NCI-H128 (cell line): ENCODE measurements at regions not wholly inside any gene's neighbourhood (a gene's known extent, or its start where the extent isn't known, plus 50 kb on each side); places are given as distances from the start of the nearest gene placed in this dataset.
"Not testable (repeated sequence)": the region's sequence is repeated elsewhere in the genome, so short reads cannot be mapped to it uniquely, and the experiment has no call there.

ENCODE experiments used
- DNase-seq: peaks from one replicate; lab custom pipeline; 2025; ENCODE audit not compliant: unreplicated experiment; lab: John Stamatoyannopoulos, UW

DNA sequence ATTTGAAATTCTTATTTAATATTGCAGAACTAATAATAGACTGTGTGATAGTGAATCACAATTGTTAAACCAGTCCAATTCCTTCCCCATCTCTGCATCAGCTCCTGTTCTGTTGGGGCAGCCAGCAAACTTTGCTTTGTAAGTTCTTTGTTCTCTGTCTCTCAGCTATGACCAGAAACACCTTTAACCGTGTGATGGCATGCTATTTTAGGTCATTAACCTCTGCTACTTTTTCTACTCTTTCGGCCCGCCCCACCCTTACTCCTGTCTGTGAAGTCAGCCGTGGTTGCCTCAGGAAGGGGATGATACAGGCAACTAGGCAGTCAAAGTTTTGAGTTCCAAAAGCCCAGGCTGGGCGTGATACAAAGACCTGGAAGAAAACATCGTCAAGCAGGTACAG is 51.3 kb upstream of the EGFL6 start:
- DNase-seq: no peak

DNA sequence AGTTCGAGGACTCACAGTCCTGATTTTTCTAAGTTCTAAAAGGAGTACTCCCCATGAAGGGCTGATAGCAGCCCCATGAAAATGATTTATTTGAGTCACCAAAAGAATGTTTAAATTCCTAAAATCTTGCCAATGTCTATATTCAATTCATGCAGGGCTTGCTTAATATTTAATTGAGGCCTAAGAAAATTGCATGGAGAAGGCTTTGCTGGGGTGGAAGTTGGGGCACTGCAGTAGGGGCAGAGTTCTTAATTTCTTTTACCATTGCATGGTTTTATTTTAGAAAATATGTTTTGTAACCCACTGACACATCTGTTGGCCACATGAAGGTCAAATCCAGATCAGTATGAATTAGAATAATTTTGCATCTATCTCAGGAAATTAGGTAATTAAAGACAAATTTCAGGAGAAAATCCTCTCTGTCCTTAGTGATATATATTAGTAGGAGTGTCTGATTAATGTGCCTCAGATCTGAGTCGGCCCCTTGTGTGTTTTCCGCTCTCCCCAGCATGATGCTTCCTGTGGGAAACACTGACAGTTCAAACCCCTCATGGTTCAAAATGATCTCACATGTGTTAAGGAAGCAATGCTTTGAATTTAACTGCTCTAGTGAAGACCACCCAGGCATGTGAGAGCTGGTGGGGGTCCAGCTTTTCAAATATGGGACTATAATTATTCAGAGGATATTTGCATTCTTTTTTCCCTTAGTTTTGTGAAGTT is 54.0 kb upstream of the EGFL6 start:
- no peak for DNase-seq

DNA sequence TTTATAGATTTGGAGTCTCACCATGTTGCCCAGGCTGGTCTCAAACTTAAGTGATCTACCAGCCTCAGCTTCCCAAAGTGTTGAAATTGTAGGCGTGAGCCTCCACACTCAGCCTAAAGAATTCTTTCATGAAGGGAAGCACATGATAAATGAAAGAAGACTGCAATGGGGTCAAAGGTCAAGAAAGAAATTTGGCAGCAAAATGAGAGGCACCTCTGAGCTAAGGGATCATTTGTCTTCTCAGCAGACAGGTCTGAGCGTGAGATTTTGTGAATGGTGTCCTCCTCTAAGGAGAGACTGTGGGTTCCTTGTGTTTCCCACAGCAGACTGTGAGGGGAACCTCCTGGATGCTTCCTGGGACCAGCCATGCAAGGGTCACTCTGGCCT is 57.5 kb upstream of the EGFL6 start:
- DNase-seq: no peak

DNA sequence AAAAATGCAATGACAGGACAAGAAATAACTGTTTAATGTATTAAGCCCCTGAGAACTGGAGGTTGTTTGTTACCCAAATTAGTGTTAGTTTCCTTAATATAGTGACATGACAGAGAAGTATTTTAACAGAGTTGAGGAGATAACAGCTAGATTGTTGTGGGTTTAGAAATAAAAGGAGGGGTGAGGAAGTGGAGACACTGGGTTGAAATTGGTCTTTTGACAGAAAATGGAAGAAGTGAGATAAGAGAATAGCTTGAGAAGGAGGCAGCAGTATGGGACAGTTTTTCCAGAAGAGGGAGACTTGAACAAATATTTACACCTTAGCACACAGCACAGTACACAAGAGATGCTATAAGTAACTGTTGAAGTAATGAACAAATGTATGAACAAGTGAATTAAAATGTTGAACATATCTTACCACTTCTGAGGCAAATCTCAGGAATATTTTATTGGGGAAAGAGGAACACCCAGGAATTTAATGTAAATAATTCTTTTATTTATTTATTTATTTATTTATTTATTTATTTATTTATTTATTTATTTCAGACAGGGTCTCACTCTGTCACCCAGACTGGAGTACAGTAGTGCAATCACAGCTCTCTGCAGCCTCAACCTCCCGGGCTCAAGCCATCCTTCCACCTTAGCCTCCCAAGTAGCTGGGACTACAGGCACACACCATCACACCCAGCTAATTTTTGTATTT is 58.0 kb upstream of the EGFL6 start:
- DNase-seq: no peak

DNA sequence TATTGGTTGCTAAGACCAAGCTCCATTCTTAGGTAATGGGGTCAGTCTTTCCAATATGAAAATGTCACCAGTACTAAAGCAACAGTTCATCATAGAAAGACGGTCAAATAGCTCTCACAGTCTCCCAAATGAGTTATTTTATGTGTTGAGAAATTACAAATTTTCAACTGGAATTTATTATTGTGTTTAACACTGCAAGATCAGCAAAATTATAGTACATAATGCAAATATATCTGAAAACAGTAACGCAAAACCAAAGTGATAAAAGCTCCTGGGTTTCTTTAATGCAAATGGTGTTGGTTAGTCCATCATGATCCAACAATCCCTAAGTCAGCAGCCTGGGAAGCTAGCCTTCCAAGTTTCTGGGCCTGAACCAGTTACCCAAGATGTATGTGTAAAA is 61.5 kb upstream of the EGFL6 start:
- DNase-seq: no peak

DNA sequence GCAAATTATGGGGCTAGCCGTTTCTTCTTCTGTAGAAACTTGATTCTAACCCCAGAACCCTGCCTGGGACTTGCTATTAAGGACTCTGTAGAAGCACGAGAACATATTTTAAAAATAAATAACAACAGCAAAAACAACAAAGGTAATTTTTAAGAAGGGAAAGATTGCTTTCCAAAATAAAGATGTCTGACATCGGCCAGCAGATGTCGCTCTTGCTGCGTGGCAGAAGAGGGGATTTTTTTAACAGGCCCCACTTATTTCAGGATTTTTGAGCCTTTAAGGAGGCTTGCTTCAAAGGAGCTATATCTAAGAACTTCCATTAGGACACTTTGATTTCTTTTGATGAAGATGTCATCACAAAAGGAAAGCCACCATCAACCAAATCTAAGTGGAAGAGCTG is 62.8 kb upstream of the EGFL6 start:
- peak; percentile 19 for DNase-seq

DNA sequence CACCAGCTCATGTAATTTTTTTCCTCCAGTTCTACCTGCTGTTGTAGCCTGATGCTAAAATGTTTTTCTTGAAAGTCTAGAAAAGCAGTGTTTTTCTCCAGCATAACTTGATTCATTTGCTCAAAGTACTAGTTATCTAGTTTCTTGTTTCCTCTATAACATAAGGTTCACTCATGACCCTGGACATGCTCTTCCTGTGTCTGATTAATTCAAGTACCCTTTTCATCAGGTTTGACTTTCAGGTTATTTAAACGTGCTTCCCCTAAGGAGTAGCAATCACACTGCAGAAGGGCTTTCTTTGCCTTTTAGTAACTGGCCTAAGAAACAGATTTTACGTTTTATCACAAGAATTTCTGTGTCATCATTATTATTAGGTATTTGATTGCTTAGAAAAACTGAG is 66.8 kb upstream of the EGFL6 start:
- DNase-seq: no peak

DNA sequence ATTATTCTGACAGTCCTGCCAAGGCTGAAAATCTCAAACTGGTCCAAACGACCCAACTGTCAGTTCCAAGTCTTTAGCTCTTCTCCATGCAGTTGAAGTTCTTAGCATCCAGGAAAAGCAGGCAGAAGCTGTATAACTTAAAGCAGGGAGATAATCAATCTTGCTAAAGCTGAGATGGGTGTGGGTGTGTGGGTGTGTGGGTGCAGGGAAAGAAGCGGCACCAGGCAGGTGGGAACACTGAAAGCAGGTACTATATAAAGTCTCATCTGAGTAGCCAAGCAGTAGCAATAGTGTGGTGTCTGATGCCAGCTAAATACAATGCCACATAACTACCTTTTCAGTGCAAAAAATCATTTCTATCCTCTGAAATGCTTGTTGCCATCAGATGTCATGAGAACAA is 69.7 kb upstream of the EGFL6 start:
- DNase-seq: no peak

DNA sequence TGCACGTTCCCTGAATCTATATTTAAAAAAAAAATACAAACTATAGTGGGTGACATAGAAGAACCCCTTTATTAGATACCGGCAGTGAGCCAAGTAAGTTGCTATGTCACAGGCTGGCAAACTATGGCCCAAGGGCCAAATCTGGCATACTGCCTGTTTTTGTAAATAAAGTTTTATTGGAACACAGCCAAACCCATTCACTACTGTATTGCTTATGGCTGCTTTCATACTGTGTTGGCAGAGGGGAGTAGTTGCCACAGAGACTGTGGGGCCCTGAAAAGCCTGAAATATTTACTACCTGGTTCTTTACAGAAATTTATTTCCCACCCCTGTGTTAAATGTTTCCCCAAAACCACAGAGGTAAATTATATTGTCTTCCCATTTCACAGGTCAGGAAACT is 71.2 kb upstream of the EGFL6 start:
- DNase-seq: no peak

DNA sequence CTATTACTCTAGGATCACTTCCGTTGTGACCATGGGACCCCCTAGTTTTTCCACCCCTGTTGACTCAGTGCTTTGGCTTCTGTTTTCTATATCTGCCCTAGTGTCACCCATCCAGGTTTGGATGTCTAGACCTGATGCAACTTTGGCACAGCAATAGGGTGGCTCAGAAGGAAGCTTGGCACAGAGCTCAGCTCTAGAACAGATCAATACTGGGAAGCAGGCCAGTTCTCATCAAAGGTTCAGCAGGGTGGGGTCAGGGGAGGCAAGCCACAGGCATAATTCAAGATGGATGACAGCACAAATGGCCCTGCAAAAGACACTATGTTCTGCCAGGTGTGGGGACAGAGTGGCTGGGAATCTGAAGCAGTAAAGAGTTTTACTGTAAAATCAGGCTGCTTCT is 74.2 kb upstream of the EGFL6 start:
- DNase-seq: no peak

DNA sequence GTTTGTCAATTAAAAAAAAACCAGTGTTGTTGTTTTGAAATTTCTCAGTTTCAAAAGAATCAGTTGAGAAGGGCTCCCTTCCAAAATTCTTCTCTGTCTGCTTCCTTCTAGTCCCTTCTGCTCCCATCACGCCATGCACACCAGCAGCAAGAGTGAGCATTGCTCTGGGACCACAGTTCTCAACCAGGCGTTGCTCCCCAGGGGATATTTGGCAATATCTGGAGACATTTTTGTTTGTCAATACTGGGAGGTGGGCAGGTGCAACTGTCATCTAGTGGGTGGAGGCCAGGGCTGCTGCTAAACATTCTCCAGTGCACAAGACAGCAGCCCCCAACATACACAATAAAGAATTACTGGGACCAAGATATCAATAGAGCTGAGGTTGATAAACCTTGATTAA is 74.8 kb upstream of the EGFL6 start:
- DNase-seq: no peak

DNA sequence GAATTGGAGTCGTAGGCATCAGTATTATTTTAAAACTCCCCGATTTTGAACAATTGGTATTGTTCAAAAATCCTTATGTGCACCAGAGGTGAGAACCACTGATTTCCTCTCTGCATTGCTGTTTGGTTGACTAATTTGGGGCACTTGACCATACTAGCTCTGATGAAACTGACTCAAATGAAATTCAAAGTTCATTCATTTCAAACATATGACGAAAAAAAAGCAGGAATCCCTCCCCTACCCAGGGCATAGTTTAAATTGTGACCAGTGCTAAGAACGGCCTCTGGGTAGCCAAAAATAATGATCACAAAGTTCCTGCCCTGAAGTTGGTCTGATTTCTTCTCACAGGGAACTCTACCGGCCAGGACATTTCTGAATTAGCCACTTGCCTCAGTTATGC is 75.7 kb upstream of the EGFL6 start:
- no peak for DNase-seq

DNA sequence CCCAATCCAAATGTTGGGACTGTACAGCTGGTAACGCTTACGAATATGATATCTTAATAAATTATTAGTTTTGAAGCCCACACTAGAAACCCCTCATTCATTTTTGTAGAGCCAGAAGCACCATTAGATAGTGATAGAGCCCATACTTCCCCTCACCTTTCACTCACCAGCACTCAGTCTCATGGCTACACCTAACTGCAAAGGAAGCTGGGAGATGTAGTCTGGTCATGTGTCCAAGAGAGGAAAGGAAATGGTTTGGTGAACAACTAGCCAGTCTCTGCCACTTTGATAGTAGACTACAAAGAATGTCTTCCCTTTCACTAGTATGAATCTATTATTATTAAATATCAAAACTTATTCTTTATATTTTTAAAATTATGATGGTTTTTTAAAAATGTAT is 77.1 kb upstream of the EGFL6 start:
- DNase-seq: no peak

DNA sequence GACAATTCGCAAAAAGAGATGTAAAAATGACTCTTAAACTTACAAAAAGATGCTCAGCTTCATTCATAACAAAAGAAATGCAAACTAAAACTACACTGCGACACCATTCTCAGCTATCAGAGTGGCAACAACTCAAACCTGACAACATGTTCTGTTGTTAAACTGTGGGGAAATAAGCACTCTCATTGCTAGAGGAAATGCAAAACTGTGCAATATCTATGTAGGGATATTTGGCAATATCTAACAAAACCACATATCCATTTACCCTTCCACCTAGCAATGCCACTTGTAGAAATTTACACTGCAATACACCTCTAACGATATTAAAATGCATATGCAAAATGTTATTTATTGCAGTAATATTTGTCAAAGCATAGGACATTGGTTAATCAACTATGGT is 78.3 kb upstream of the EGFL6 start:
- DNase-seq: no peak

DNA sequence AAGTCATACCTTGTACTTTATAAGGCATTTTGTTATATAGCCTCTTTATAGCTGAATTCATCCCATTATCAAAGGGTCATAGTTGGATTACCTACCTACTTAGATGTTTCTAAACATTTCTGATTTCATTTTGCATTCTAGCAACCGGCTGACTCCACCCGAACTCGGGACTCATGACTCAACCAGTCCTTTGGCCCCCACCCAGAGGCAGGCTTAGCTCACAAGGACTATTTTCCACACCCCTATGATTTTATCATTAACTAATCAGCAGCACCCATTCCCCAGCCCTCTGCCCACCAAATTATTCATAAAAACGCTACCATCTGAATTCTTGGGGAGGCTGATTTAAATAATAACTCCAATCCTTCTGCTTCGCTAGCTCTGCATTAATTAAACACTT is 79.9 kb upstream of the EGFL6 start:
- no peak for DNase-seq

DNA sequence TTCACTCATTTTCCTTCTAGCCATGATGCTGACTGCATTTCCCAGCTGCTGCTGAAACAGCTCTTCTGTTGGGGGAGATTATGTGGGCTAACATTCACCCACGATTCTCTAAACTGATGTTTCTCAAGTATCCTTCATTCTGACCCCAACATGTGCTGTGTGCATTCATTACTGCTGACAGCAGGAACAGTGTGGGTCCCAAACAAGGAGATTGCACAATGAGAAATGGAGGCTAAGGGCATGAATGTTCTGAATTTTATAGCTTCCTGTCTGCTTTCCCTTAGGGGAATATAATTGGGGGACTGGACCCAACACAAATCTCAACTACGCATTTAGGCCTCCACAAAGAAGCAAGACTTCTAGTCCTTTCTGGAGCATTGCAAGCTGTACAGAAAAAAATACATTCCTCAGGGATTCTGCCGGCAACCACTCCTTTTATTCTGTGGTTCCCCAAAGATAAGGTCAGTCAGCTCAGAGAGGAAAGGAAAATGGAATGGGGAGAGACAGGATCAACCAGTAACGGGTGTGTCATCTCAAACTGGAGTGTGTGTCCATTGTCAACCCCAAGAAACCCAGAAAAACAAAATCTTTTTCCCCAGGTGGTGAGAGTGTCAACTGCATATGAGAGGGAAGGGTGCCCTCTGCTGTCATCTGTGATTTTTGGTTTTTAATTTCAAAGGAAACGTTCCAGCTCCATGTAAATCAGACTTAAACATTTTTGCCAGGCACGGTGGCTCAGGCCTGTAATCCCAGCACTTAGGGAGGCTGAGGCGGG is 81.5 kb upstream of the EGFL6 start:
- DNase-seq: peak; percentile 16

DNA sequence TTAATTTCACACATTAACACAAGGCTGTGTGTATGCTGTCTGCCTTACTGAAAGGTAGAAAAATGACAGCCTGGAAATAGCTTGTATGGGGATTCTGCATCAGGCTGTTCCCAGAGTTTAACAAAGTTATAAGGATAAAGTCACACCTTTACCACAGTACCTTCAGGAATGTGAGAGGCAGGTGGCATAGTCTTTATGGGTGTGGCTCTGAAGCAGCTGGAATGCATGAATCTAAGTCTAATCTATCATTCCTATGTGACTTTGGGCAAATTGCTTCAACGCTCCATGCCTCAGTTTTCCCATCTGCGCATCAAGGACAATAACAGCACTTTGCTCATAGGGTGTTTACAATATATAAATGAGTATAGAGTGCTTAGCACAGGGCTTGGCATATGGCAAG is 84.2 kb upstream of the EGFL6 start:
- no peak for DNase-seq

DNA sequence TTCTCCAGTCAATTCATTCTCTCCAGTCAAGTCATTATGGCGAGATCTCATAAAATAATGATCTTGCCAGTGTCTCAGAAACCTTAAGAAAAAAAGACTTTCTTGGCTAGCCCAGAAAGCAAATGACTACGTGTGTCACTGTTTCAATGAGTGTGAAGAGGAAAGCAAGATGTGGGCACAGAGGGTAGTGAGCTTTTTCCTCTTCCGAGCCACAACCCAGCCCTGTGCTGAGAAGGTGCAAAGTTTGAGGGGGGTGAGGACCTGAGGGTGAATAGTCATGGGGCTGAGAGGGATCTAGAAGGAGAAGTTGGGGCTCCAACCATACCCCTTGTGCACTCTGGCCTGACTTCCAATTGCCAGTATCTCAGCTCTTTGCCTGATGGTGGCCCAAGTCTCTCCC is 85.6 kb upstream of the EGFL6 start:
- DNase-seq: no peak

DNA sequence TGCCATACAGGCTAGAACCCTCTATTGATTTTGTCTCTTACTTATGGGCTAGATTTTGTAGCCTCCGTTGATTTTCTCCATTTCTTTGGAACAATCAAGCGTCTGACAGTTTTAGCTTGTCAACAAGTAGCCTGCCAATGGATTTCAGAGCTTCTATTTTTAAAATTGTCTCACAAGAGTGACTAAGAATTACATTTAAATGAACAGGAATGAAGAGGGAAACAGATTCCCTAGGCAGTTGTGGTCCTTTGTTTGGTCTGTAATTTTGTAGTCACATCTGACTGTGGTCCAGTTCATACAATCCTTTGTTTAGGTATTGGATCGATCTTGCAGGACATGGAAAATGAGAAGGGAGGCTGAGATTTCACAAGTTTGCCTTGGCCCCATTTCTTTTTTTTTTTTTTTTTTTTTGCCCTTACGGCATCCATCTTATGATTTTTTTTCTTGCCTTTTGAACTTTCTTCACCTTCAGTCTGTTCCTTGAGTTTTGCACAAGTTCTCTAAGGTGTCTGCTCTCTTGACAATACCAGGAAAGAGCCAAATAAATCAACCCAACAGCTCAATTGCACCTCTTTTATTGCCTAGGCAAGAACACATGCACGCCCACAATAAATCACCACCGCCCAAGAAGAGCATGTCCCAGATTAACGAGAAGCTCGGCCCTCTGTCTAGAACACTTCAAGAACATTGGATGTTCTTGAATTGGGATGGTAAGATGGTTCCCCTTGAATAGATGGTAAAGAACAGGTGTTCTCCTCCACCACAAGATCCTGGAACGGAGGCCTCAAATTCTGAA is 86.5 kb upstream of the EGFL6 start:
- DNase-seq: no peak

DNA sequence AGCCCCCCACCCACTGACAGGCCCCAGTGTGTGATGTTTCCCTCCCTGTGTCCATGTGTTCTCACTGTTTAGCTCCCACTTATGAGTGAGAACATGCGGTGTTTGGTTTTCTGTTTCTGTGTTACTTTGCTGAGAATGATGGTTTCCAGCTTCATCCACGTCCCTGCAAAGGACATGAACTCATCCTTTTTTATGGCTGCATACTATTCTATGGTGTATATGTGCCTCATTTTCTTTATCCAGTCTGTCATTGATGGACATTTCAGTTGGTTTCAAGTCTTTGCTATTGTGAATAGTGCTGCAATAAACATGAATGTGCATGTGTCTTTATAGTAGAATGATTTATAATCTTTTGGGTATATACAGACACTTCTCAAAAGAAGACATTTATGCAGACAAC is 88.6 kb upstream of the EGFL6 start:
- not testable (repeated sequence) for DNase-seq

DNA sequence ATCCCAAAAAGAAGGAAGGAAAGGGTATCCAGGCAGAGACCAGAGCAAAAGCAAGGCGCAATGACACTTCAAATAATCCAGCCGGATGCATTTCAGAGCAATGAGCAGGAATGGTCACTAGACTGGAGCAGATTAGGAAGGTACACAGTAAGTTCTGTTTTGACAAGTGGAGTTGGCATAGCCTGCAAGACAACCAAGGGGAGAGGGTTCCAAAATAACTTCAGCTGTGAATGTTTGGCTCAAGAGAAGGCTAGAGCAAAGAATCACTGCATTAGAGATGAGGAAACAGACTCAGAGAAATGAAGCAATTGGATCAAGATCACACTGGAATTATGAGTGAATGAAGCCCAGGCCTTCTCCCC is 90.0 kb upstream of the EGFL6 start:
- DNase-seq: no peak
